ENCODE measurements at regions not wholly inside any gene's neighbourhood (a gene's known extent, or its start where the extent isn't known, plus 50 kb on each side); places are given as distances from the start of the nearest gene placed in this dataset.

DNA sequence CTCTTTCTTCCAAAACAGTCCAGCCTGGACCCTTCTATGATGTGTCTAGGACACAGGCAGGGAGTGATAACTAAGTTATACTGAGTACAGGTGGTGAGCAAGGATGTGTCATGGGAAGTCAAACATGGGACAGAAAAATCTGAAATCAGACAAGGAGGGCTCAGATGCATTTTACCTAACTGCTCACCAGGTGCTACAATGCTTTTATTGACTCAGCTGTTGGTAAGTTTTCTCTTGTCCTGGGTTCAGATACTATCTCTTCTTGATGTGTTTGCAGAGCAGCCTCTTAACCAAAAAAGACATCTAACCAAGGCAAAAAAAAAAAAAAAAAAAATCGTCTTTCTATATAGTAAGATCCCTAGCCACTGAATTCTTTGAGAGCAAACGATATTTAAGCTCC, 378.6 kb downstream of the VPS13C start:
- FAIRE-seq (no peak), DNase-seq (ENCODE audit: low read depth) (peak; percentile 1)
- Histone ChIP-seq H3K27me3 (ENCODE audit: control insufficient read depth, insufficient read depth, low read length) (no peaks in the 10 kb centered on the region), H3K4me3 (ENCODE audit: low read depth, low read length) (no peak overlapping the region), H3K36me3 (ENCODE audit: control insufficient read depth, insufficient read depth, low read length) (no peaks in the 10 kb centered on the region)
- TF ChIP-seq, protein P1, sequence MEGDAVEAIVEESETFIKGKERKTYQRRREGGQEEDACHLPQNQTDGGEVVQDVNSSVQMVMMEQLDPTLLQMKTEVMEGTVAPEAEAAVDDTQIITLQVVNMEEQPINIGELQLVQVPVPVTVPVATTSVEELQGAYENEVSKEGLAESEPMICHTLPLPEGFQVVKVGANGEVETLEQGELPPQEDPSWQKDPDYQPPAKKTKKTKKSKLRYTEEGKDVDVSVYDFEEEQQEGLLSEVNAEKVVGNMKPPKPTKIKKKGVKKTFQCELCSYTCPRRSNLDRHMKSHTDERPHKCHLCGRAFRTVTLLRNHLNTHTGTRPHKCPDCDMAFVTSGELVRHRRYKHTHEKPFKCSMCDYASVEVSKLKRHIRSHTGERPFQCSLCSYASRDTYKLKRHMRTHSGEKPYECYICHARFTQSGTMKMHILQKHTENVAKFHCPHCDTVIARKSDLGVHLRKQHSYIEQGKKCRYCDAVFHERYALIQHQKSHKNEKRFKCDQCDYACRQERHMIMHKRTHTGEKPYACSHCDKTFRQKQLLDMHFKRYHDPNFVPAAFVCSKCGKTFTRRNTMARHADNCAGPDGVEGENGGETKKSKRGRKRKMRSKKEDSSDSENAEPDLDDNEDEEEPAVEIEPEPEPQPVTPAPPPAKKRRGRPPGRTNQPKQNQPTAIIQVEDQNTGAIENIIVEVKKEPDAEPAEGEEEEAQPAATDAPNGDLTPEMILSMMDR (IDR thresholded peaks at IDR 0.05; ENCODE audit: insufficient read depth, low read length, severe bottlenecking) = no peak

DNA sequence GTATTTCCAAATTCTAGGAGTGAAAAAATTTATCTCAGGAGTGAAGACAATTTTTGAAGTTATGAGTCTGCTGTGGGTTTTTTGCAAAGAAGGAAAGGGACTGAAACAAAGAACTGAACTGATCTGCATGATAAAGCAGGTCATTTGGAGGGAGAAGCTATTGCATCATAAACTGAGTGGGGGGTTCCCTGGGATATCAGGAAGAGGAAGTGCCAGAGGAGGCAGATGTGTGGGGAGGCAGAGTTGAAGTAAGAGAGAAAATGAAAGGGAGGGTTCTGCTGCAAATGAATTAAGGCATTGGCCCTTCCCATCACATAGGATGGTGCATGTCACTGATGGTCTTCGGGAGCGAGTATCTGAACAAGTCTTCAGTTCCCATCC, 379.2 kb downstream of the VPS13C start:
- TF ChIP-seq, protein P1 (IDR thresholded peaks at IDR 0.05; ENCODE audit: insufficient read depth, low read length, severe bottlenecking) = no peak
- Histone ChIP-seq H3K36me3 (ENCODE audit: control insufficient read depth, insufficient read depth, low read length) (no peaks in the 10 kb centered on the region), H3K27me3 (ENCODE audit: control insufficient read depth, insufficient read depth, low read length) (no peaks in the 10 kb centered on the region), H3K4me3 (ENCODE audit: low read depth, low read length) (no peak overlapping the region)
- DNase-seq (ENCODE audit: low read depth) (no peak), FAIRE-seq (no peak)

DNA sequence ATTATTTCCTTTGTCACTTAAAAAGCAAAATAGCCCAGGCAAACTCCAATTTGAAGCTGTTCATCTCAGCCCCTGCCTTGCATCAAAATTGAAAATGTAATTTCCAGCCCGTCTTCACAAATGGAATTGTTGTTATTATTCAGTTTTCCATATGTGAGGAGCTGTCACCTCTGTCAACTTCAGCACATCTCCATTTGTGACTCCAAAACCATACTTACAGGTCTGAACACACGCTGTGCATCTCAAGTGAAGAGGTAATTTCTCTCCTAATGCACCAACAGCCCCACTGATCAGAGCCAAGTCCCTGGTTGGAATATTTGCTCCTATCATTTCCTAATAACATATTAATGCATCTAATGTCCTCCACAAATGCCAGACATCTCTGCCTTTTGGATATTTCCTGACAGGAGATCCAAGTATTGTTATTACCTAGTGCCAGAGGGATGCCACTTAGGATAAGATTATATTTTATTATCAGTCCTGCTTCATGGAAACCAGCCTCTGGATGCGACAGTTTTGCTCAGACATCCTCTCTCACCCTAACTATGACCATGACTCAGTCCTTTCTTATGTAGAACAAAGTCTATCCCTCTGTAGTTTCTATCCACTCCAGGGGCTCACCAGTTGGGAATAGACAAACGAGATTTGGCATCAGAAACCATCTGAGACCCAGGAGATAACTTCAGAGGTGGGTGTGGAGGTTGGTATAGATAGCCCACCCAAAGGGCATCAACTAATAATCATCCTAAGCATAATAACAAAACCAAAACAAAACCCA, 379.8 kb downstream of the VPS13C start:
- DNase-seq (ENCODE audit: low read depth) = no peak
- FAIRE-seq = no peak
- TF ChIP-seq, protein P1 (IDR thresholded peaks at IDR 0.05; ENCODE audit: insufficient read depth, low read length, severe bottlenecking) = no peak
- Histone ChIP-seq H3K4me3 (ENCODE audit: low read depth, low read length) (no peak overlapping the region), H3K27me3 (ENCODE audit: control insufficient read depth, insufficient read depth, low read length) (no peaks in the 10 kb centered on the region), H3K36me3 (ENCODE audit: control insufficient read depth, insufficient read depth, low read length) (no peaks in the 10 kb centered on the region)

- DNase-seq (ENCODE audit: low read depth) (no peak), FAIRE-seq (peak; percentile 75)
- H3K27me3 ChIP-seq (ENCODE audit: control insufficient read depth, insufficient read depth, low read length) = no peaks in the 10 kb centered on the region
- TF ChIP-seq, protein P1 (IDR thresholded peaks at IDR 0.05; ENCODE audit: insufficient read depth, low read length, severe bottlenecking) = no peak
- no peaks in the 10 kb centered on the region for H3K36me3 ChIP-seq (ENCODE audit: control insufficient read depth, insufficient read depth, low read length)
- H3K4me3 ChIP-seq (ENCODE audit: low read depth, low read length) = no peak overlapping the region
These were observed 388.5 kb downstream of the VPS13C start for GRCh38 chr15:61671736-61672135.

GRCh38 chr15:61668444-61668843, 391.8 kb downstream of the VPS13C start:
- H3K4me3 ChIP-seq (ENCODE audit: low read depth, low read length) = no peak overlapping the region
- TF ChIP-seq, protein P1 (IDR thresholded peaks at IDR 0.05; ENCODE audit: insufficient read depth, low read length, severe bottlenecking) = no peak
- no peaks in the 10 kb centered on the region for H3K36me3 ChIP-seq (ENCODE audit: control insufficient read depth, insufficient read depth, low read length)
- peaks cover 1% of the 10 kb centered on the region for H3K27me3 ChIP-seq (ENCODE audit: control insufficient read depth, insufficient read depth, low read length)
- FAIRE-seq (no peak), DNase-seq (ENCODE audit: low read depth) (no peak)

- H3K4me3 ChIP-seq (ENCODE audit: low read depth, low read length) = no peak overlapping the region
- TF ChIP-seq, protein P1 (IDR thresholded peaks at IDR 0.05; ENCODE audit: insufficient read depth, low read length, severe bottlenecking) = no peak
- H3K27me3 ChIP-seq (ENCODE audit: control insufficient read depth, insufficient read depth, low read length) = peaks cover 1% of the 10 kb centered on the region
- no peaks in the 10 kb centered on the region for H3K36me3 ChIP-seq (ENCODE audit: control insufficient read depth, insufficient read depth, low read length)
- DNase-seq (ENCODE audit: low read depth) (peak; percentile 28), FAIRE-seq (no peak)
These were observed 398.5 kb downstream of the VPS13C start for GRCh38 chr15:61661791-61662190.

Measured in bronchial epithelial cell (primary cell).